Mucosa of rectum (tissue), 2 donors: ENCODE measurements at regions not wholly inside any gene's neighbourhood (a gene's known extent, or its start where the extent isn't known, plus 50 kb on each side); places are given as distances from the start of the nearest gene placed in this dataset.
"Not testable (repeated sequence)": the region's sequence is repeated elsewhere in the genome, so short reads cannot be mapped to it uniquely, and the experiment has no call there.

ENCODE experiments used
- H3K27ac ChIP-seq, 2 donors: one replicate each; pipeline ENCODE4 v1.7.0; 2013; ENCODE audit warnings: inconsistent platforms in 2 of 2, low read depth in 2 of 2, low read length in 2 of 2
- H3K27me3 ChIP-seq, 2 donors: one replicate each; pipeline ENCODE4 v1.7.0; 2013; ENCODE audit warnings: low read length in 2 of 2; ENCODE audit not compliant: control insufficient read depth in 2 of 2, insufficient read depth in 2 of 2
- H3K36me3 ChIP-seq, 2 donors: one replicate each; pipeline ENCODE4 v1.7.0; 2013; ENCODE audit warnings: low read length in 2 of 2; ENCODE audit not compliant: control insufficient read depth in 2 of 2, insufficient read depth in 2 of 2
- H3K4me1 ChIP-seq, 2 donors: one replicate each; pipeline ENCODE4 v1.7.0; 2013; ENCODE audit warnings: low read length in 2 of 2, mild to moderate bottlenecking in 1 of 2; ENCODE audit not compliant: control insufficient read depth in 2 of 2, insufficient read depth in 2 of 2
- H3K4me3 ChIP-seq, 2 donors: one replicate each; pipeline ENCODE4 v1.7.0; 2013; ENCODE audit warnings: low read length in 2 of 2
- H3K9ac ChIP-seq, 2 donors: one replicate each; pipeline ENCODE4 v1.7.0; 2013; ENCODE audit warnings: low read length in 2 of 2, low read depth in 1 of 2, mild to moderate bottlenecking in 1 of 2
- H3K9me3 ChIP-seq, 2 donors: one replicate each; pipeline ENCODE4 v1.7.0; 2013; ENCODE audit warnings: low read length in 2 of 2; ENCODE audit not compliant: control insufficient read depth in 2 of 2
- donor health status: healthy.
- donor health status: Normal muscosa, but diverticular disease.

DNA sequence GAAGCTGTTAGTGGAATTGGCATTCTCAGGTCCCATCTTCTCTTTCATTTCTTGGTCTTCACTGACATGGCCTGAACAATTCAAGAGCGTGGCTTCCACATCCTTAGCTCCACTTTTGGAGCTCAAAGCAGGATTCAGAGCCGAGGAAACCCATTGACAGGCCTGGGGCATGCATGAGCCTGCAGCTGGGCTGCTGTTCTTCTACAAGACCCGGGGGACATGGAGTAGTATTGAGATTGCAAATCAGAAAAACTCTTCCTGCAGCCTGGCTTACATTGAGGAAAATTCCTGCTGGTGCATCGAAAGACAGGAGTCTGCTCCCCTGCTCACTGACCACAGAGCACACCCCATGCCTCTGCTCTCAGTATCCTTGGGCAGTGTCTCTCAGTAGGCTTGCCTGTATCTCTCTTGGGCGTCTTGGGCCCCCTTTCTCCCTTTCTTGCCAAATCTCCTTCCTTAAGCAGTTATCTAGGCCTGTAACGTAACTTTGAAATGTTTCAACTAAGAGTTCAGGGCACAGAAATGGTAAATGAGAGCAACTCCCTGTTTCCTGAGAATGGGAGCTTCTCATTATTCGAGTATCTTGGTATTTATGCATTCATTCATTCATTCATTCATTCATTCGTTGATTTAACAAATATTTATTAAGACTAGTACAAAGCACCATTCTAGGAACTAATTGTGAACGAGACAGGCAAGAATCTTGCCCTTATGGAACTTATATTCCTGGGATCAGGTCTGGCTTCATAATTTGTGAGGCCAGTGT lies 603.6 kb upstream of the CLINT1 start:
- Histone ChIP-seq H3K4me3 (no peak overlapping the region), H3K36me3 (no peaks in the 10 kb centered on the region), H3K9me3 (no peaks in the 10 kb centered on the region), H3K27ac (no peak overlapping the region), H3K9ac (no peak overlapping the region), H3K27me3 (no peaks in the 10 kb centered on the region), H3K4me1 (no peaks in the 10 kb centered on the region)

DNA sequence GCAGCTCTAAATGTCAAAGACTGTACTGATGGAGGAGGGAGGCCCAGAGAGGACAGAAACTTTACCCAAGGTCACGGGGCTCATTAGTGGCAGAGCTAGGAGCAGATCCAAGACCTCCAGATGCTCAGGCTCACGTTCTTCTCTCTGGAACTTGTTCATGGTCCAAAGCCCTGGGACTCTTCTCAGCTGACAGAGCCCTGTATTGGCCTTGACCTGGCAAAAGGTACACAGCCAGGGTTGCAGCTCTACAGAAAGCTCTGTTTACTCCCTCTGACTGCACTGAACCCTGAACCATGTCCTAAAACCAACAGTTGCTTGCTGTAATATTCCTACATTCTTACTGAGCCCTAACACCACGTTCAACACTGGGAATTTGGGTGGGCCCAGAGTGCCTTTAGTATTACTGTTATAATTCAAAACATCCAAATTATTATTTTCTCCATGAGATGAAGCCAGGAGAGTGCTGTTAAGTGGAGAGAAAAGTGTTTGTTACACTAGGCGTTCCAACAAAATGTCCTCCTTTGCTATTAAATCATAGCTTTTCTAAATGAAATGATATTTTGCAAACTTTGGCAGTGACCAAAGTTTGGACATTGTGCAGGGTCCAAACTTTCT lies 602.4 kb upstream of the CLINT1 start:
- Histone ChIP-seq H3K4me1 (no peaks in the 10 kb centered on the region), H3K36me3 (no peaks in the 10 kb centered on the region), H3K9ac (no peak overlapping the region), H3K27ac (no peak overlapping the region), H3K9me3 (no peaks in the 10 kb centered on the region), H3K27me3 (no peaks in the 10 kb centered on the region), H3K4me3 (no peak overlapping the region)

DNA sequence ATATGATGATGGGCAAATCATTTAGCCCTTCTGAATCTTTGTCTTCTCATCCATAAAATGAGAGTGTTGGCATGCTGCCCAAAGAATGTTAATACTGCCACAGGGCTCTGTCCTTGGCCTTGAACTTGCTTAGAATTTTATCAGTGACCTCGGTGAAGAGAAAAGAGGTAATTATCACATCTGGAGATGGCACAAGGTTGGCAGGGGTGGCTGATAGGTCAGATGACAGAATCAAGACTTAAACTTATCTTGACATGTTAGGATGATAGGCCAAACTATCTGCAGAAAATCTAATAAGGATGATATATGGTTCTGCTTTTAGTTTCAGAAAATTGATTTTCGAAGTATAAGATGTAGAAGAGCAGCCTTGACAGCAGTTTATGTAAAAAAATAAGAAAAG lies 599.1 kb upstream of the CLINT1 start:
- Histone ChIP-seq H3K4me1 (no peaks in the 10 kb centered on the region), H3K9ac (no peak overlapping the region), H3K9me3 (no peaks in the 10 kb centered on the region), H3K27ac (no peak overlapping the region), H3K36me3 (no peaks in the 10 kb centered on the region), H3K27me3 (no peaks in the 10 kb centered on the region), H3K4me3 (no peak overlapping the region)

DNA sequence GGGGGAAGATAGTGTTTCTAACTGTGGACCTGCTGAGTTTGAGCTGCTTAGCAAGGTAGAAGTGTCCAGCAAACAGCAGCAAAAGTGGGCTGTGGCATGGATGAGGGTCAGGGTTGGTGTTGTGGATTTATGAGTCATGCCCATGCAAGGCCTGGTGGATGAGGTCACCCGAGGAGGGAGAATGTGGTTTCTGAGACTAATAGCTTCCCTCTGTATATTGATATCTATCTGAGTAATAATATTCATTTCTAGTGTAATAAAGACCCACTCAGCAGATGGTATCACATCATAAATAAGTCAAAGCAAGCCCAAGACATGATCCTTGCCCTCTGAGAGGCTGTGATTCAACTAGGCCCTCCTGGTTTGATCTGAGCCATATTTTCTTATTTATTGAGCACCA lies 597.8 kb upstream of the CLINT1 start:
- Histone ChIP-seq H3K9ac (no peak overlapping the region), H3K27me3 (no peaks in the 10 kb centered on the region), H3K9me3 (no peaks in the 10 kb centered on the region), H3K4me1 (no peaks in the 10 kb centered on the region), H3K36me3 (no peaks in the 10 kb centered on the region), H3K4me3 (no peak overlapping the region), H3K27ac (no peak overlapping the region)

DNA sequence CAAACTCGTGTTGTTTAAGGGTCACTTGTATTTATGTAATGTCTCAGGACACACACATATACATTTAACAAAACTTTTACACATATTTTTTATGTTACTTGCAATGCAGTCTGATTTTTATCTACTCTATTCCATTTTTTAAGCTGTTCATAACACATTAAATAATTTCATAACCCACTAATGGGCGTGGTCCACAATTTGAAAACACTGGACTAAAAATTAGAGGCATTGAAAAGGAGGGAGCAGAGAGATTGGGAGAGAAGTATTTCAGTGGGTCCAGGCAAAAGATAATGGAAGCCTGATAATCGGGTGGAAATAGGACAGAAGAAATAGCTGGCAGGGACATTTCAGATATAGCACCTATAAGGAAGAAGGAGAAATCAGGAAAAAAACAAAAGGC lies 597.3 kb upstream of the CLINT1 start:
- Histone ChIP-seq H3K4me1 (no peaks in the 10 kb centered on the region), H3K9ac (no peak overlapping the region), H3K27ac (no peak overlapping the region), H3K27me3 (no peaks in the 10 kb centered on the region), H3K9me3 (no peaks in the 10 kb centered on the region), H3K36me3 (no peaks in the 10 kb centered on the region), H3K4me3 (no peak overlapping the region)

DNA sequence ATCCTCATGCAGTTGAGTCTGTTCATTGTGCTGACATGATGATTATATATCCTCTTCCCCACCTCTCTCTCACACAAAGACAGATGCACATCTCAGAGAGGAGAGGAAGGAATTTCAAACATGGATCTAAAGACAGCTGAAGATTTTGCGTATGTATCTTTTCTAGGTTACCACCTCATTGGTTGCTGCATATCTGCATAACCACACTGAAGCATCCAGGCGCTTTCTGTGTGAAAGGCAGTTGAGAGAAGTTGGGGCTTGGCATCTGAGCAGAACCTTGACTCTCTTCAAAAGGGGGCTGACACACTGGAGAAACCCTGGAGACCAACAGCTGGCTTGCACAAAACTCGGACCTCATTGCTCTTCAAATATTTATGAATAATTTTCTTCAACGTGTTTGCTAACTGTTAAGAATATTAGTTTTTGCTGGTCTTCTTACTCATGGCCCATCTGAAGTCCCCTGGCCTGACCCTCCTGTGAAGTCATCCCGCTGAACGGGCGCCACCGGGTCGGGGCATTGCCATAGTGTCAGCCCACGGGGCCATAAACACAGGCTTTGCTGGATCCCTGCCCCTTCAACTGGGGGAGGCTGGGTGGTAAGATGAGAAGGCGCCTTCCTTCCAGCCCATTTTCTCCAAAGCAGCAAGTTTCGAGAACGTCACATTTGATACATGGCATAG lies 593.2 kb upstream of the CLINT1 start:
- no peaks in the 10 kb centered on the region for H3K9me3 ChIP-seq

DNA sequence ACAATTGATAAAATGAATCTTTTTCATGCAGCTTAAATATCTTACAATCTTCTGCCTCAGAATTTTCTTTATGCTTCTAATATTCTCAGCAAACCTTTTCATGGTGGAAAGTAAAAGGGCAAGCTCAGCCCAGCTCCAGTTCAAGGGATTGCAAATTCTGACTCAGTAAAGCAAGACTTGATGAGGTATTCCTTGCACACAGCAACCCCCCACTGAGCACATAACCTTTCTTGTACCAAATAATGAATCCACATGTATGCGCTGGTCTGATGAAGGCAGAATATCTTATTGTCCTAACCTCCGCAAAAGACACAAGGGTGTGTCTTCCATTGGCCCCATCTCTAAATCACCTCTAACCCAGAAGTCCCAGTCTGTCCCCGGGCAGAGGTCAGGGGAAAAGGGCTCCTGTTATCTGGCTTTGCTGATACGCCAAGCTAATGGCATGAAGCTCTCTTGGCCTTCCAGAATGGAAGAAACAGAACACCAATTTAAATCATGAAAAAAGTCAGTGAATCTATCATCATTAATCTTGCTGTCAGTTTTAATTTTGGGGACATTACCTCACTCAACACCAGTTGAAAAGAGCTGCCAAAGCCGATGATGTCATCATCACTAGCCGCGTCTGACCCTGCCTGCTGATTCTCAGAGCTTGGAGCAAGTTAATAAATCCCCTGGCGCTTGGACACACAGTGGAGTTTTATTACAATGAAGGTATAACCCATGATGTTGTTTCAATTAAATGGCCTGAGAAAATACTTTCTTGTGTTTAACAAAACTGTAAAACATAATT lies 592.5 kb upstream of the CLINT1 start:
- Histone ChIP-seq H3K27ac (no peak overlapping the region), H3K36me3 (no peaks in the 10 kb centered on the region), H3K9ac (no peak overlapping the region), H3K4me1 (no peaks in the 10 kb centered on the region), H3K9me3 (no peaks in the 10 kb centered on the region), H3K27me3 (no peaks in the 10 kb centered on the region), H3K4me3 (no peak overlapping the region)

More for the DNA sequence above, 593.2 kb upstream of the CLINT1 start:
- peak overlapping the region in 1 of 2 donors; percentile 6 for H3K27ac ChIP-seq
- H3K27me3 ChIP-seq: no peaks in the 10 kb centered on the region
- H3K4me3 ChIP-seq: no peak overlapping the region
- H3K4me1 ChIP-seq: no peaks in the 10 kb centered on the region
- H3K9ac ChIP-seq: no peak overlapping the region
- H3K36me3 ChIP-seq: no peaks in the 10 kb centered on the region

DNA sequence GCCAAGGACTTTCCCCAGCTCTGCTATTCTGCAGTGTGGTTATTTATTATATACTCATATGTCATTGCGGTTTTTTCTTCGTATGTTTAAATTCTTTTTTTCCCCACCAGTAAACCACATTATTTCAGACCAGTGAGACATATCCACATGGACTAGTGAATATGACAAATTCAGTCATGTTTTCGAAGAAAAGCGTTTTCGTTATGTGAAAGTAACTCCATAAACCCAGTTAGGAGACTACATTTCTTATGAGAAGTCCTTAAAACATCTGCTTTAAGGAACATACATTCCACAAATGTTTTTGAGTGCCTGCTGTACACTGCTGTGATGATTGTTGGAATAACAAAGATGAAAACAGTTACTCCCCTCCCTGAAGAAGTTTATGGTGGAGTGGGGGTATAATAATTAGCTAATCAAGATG lies 591.8 kb upstream of the CLINT1 start:
- Histone ChIP-seq H3K36me3 (no peaks in the 10 kb centered on the region), H3K4me1 (no peaks in the 10 kb centered on the region), H3K27me3 (no peaks in the 10 kb centered on the region), H3K27ac (no peak overlapping the region), H3K9ac (no peak overlapping the region), H3K9me3 (no peaks in the 10 kb centered on the region), H3K4me3 (no peak overlapping the region)

DNA sequence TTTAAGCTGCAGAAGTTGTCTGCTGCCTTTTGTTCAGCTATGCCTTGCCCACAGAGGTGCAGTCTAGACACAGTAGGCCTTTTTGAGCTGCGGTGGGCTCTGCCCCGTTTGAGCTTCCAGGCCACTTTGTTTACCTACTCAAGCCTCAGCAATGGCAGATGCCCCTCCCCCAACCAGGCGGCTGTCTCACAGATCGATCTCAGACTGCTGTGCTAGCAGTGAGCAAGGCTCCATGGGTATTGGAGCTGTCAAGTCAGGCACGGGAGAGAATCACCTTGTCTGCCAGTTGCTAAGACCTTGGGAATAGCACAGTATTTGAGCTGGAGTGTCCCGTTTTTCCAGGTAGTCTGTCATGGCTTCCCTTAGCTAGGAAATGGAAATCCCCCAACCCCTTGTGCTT lies 587.8 kb upstream of the CLINT1 start:
- H3K27me3 ChIP-seq, H3K4me1 ChIP-seq, H3K9me3 ChIP-seq, H3K27ac ChIP-seq, H3K9ac ChIP-seq, H3K36me3 ChIP-seq, H3K4me3 ChIP-seq: not testable (repeated sequence)

DNA sequence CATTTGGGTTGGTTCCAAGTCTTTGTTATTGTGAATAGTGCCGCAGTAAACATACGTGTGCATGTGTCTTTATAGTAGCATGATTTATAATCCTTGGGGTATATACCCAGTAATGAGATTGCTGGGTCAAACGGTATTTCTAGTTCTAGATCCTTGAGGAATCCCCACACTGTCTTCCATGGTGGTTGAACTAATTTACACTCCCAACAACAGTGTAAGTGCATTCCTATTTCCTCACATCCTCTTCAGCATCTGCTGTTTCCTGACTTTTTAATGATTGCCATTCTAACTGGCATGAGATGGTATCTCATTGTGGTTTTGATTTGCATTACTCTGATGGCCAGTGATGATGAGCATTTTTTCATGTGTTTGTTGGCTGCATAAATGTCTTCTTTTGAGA lies 580.3 kb upstream of the CLINT1 start:
- not testable (repeated sequence) for H3K4me3 ChIP-seq, H3K9ac ChIP-seq, H3K27ac ChIP-seq, H3K27me3 ChIP-seq, H3K9me3 ChIP-seq, H3K36me3 ChIP-seq, H3K4me1 ChIP-seq
